GM12874 (cell line): ENCODE measurements at regions not wholly inside any gene's neighbourhood (a gene's known extent, or its start where the extent isn't known, plus 50 kb on each side); places are given as distances from the start of the nearest gene placed in this dataset.

Experiments used
- CTCF ChIP-seq: IDR thresholded peaks from 2 replicates; pipeline ENCODE4 v1.5.1; 2011; ENCODE audit warnings: low read depth, mild to moderate bottlenecking, control low read depth, low read length, moderate library complexity; ENCODE audit not compliant: insufficient read depth

DNA sequence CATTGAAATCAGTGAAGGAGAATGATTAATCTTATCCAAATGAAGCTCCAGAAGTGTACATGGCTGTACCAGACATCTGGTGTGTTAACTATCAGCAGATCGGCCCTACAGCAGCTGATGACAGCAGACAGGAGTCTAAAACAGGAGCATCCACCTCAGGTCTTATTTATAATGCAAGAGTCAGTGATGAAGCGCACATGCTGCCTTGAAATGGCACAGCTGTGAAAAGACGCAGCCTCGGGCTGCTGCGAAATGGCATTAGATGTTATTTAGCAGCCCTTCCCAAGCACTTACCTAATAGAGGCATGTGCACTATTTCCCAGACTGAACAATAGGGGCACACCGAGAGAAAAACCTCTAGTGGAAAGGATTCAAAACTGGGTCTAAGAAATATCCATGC lies 472.3 kb upstream of the CBLB start:
- TF ChIP-seq CTCF = no peak

DNA sequence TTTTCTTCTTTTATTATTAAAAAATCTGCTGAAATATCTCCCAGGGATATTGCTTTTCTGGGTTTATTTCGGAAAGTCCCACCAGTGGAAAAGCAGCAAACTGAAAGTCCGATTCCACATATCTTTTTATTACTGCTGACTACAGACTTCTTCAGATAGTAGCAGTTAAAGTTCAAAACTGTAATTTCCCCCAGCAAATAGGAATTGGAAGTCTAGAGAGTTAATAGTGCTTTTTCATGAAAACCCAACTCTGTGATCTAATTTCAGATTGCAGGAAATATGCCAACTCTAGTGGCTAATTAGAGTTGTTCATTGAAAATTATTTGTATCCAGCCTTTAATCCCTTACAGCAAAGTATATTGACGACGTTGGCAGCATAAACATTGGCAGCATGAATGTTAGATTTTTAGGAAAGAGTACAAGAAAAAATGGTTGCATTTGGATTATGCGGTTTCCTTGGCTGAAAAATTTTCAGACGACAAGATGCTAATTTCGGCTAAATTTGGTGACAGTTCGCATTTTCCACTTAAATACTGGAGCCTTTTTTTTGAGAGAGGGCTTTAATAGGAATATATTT lies 472.9 kb upstream of the CBLB start:
- TF ChIP-seq CTCF = no peak

- TF ChIP-seq CTCF = no peak
Observed at GRCh38 chr3:106342386-106342785, 473.6 kb upstream of the CBLB start.

- TF ChIP-seq CTCF = no peak
Observed at GRCh38 chr3:106343811-106344210, 475.0 kb upstream of the CBLB start.

DNA sequence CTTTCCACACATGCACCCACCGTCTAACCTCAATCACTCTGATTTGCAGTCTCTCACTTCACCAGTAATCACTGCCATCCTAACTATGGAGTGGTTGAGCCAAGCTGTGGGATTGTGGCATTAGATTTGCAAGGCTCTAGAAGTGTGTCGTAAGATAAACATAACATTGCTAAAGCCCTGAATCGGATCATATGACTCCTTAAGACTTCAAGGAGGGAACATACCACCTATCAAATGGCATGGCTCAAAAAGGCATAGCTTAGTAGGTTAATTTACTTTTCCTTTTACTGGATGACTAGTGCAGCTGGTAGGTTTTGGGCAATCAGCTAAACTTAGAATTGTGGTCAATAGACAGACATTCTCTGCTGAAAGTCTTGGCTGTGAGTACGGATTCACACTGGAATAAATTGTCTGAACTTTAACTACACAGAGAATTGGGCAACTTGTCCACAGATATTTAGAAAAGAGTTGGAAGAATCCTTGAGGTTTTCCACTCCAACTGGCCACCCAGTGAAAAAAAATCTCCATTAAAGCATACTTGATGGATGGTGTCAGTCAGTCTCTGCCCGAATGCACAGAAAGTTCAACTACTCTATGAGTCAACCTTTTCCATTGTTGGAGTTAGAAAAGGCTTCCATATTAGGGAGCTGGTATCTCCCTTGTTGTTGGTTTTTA lies 476.7 kb upstream of the CBLB start:
- TF ChIP-seq CTCF = no peak

- TF ChIP-seq CTCF = no peak
Observed at GRCh38 chr3:106347350-106347749, 478.5 kb upstream of the CBLB start.

GRCh38 chr3:106348139-106348690 lies 479.4 kb upstream of the CBLB start:
- no peak for TF ChIP-seq CTCF
